NCI-H2227 (cell line): ENCODE measurements at regions not wholly inside any gene's neighbourhood (a gene's known extent, or its start where the extent isn't known, plus 50 kb on each side); places are given as distances from the start of the nearest gene placed in this dataset.
"Not testable (repeated sequence)": the region's sequence is repeated elsewhere in the genome, so short reads cannot be mapped to it uniquely, and the experiment has no call there.

ENCODE experiments used
- DNase-seq: peaks from one replicate; lab custom pipeline; 2025; ENCODE audit not compliant: unreplicated experiment; lab: John Stamatoyannopoulos, UW

DNA sequence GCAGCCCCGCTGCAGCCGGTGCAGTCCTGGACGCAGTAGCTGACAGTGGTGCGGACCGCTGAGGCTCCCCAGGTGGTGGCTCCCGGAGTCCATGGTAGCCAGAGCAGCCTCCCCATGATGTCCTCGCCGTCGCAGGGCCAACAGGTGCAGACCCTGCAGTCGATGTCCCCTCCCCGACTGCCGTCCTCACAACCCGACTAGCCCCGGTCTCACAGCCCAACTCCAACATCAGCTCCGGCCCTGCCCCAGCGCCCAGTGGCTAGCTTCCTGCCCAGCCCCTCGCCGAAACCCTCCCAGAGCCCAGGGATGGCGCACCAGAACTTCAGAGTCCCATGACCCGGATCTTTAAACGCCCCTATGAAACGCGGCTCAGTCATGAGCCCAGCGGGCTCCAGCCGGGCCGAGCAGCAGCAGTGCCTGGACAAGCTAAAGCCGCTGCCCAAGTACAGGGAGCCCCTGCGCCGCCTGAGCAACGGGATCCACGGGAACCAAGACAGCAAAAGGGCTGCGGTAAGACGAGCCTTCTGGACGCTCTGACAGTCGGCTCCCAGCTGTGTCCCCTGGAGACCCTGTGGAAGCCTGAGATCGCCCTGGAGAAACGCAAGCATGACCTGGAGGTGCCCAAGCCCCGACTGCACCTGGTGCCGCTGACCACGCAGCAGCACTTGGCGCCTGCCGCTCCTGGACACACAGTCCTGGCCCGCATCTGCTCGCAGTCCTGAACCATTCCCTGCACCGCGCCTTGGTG is 53.8 kb upstream of the TUBA3E start:
- DNase-seq: peak; percentile 55

- DNase-seq: peak; percentile 55
These were observed 53.3 kb upstream of the TUBA3E start for GRCh38 chr2:130251535-130251872.

DNA sequence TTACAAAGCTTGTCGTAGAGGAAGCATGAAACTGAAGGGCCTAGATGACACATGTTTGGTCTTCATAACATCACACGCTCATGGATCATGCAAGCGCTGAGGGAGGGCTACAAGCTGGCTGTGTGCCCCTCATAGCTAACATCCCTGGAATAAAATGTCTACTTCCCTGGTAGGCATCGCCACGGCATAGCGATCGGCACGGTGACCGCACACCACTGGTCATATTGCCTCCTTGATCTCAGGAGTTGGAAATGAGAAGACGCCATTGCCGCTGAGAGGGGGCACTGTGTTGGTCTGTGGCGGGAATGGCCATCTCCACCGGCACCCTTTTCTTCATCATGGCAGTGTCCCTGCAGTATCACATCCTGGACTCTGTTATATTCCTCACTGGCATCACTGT is 50.1 kb upstream of the TUBA3E start:
- not testable (repeated sequence) for DNase-seq
